ENCODE measurements at regions not wholly inside any gene's neighbourhood (a gene's known extent, or its start where the extent isn't known, plus 50 kb on each side); places are given as distances from the start of the nearest gene placed in this dataset.

GRCh38 chr18:41207706-41208105 is 747.3 kb upstream of the PIK3C3 start:
- Histone ChIP-seq H3K79me1 (ENCODE audit: low read depth, low read length) (no peaks in the 10 kb centered on the region), H2BK20ac (ENCODE audit: low read length) (no peak overlapping the region)
- FAIRE-seq: no peak

More at GRCh38 chr18:41207706-41208105, 747.3 kb upstream of the PIK3C3 start:
- Histone ChIP-seq H2BK12ac (ENCODE audit: low read depth, low read length) (no peak overlapping the region), H3K27me3 (replicated peaks in 1 of 4; ENCODE audit: control insufficient read depth in 3 of 4, extremely low read depth in 1 of 4, insufficient read depth in 3 of 4, low read length in 3 of 4) (no peaks in the 10 kb centered on the region), H3K4ac (replicated peaks; ENCODE audit: insufficient read length, low read depth, low read length) (no peak overlapping the region), H2AK5ac (ENCODE audit: low read depth, low read length) (no peak overlapping the region), H3K18ac (ENCODE audit: extremely low read depth, low read length) (no peak overlapping the region), H3K27ac (ENCODE audit: low read depth, low read length) (no peak overlapping the region), H2BK15ac (ENCODE audit: low read length) (no peak overlapping the region), H3K23ac (ENCODE audit: insufficient read length) (no peak overlapping the region), H3K79me2 (ENCODE audit: control insufficient read depth in 1 of 2, insufficient read depth in 2 of 2, low read length in 2 of 2) (no peaks in the 10 kb centered on the region), H3K4me3 (ENCODE audit: extremely low read depth in 1 of 4, insufficient read depth in 2 of 4, low read depth in 3 of 4, low read length in 4 of 4) (no peak overlapping the region), H3K4me2 (ENCODE audit: insufficient read depth in 1 of 2, low read depth in 2 of 2, low read length in 2 of 2) (no peak overlapping the region), H3K9ac (replicated peaks in 1 of 4; ENCODE audit: extremely low read depth in 1 of 4, low read depth in 3 of 4, low read length in 3 of 4) (no peak overlapping the region), H4K5ac (ENCODE audit: insufficient read length, low read depth, low read length) (no peak overlapping the region), H3K23me2 (ENCODE audit: low read depth, low read length) (no peaks in the 10 kb centered on the region), H3K4me1 (replicated peaks in 1 of 4; ENCODE audit: control insufficient read depth in 3 of 4, insufficient read depth in 4 of 4, low read length in 3 of 4) (no peaks in the 10 kb centered on the region), H3K9me3 (ENCODE audit: insufficient read depth in 2 of 2, low read depth in 1 of 2, low read length in 1 of 2) (no peaks in the 10 kb centered on the region), H3K36me3 (ENCODE audit: control insufficient read depth in 2 of 4, insufficient read depth in 4 of 4, low read length in 3 of 4) (no peaks in the 10 kb centered on the region), H3K56ac (replicated peaks; ENCODE audit: insufficient read length, low read depth, low read length) (no peak overlapping the region), H2BK5ac (ENCODE audit: low read depth, low read length) (no peak overlapping the region), H4K8ac (ENCODE audit: extremely low read depth, insufficient read depth, low read length) (no peak overlapping the region), H3K14ac (ENCODE audit: insufficient read length) (no peak overlapping the region), H2BK120ac (replicated peaks; ENCODE audit: low read depth, low read length) (no peak overlapping the region), H4K91ac (replicated peaks; ENCODE audit: insufficient read length, low read length) (no peak overlapping the region), H2AFZ (ENCODE audit: low read length) (no peak overlapping the region), H4K20me1 (replicated peaks in 1 of 2; ENCODE audit: control insufficient read depth in 1 of 2, insufficient read depth in 2 of 2, low read length in 2 of 2) (no peaks in the 10 kb centered on the region)
- no peak for TF ChIP-seq SRF (IDR thresholded peaks at IDR 0.05; ENCODE audit: low read depth, low read length)
- no peak for TF ChIP-seq CBX5 (IDR thresholded peaks at IDR 0.05; ENCODE audit: low read depth, low read length)
- no peak for TF ChIP-seq POU5F1 (IDR thresholded peaks at IDR 0.05; ENCODE audit: low read depth, low read length)
- no peak for TF ChIP-seq SP2 (IDR thresholded peaks at IDR 0.05; ENCODE audit: low read length)
- no peak for TF ChIP-seq CHD1 (IDR thresholded peaks at IDR 0.05; ENCODE audit: low read depth, low read length)
- 85% methylated on average over 2 of the region's 2 CpGs; no CpG with 5 or more reads in 1 of the 2 experiments for WGBS, 2 experiments (ENCODE audit: extremely low coverage in 1 of 2, insufficient coverage in 1 of 2, insufficient read length in 1 of 2, insufficient replicate concordance in 2 of 2, low coverage in 1 of 2, low lambda C conversion rate in 2 of 2, missing lambda C conversion rate in 1 of 2)
- ChIA-PET CTCF (ENCODE audit: partially characterized antibody) (interaction anchor here (1.2 kb wide), 1 partner anchor 14 kb away, joined by 3 read pairs; no protein-coding TSS in a partner anchor), POLR2A (ENCODE audit: partially characterized antibody) (no interaction called here)
- DNase-seq (ENCODE audit: low read depth in 1 of 2, low spot score in 2 of 2): no peak

Data from H1 (cell line).